GM23338 (cell line): ENCODE measurements at regions not wholly inside any gene's neighbourhood (a gene's known extent, or its start where the extent isn't known, plus 50 kb on each side); places are given as distances from the start of the nearest gene placed in this dataset.
A peak's percentile ranks its signal among the peaks of the same experiment; 100 is the strongest.

Source experiments
- ATAC-seq: fragments of 200-7000 bp; cut with Tn5 transposase; 3 replicates; pipeline ENCODE4 v1.9.1; 2020
- DNase-seq: peaks from one replicate; pipeline ENCODE4 v3.0.0-alpha.2; 2015; ENCODE audit warnings: low spot score
- H2AFZ ChIP-seq: fragments of 200-600 bp; sonication (generic); 2 replicates; pipeline ENCODE4 v1.8.0; 2016; ENCODE audit warnings: antibody characterized with exemption, mild to moderate bottlenecking, moderate library complexity
- H3F3A ChIP-seq: fragments of 200-600 bp; sonication (generic); replicated peaks from 2 replicates; pipeline ENCODE4 v1.8.0; 2017; ENCODE audit warnings: antibody characterized with exemption, mixed run types, low read depth
- H3K27ac ChIP-seq: fragments of 200-600 bp; sonication (generic); 2 replicates; pipeline ENCODE4 v1.6.1; 2016; ENCODE audit warnings: low read depth
- H3K27me3 ChIP-seq: fragments of 200-600 bp; sonication (generic); 2 replicates; pipeline ENCODE4 v1.8.0; 2016; ENCODE audit warnings: mild to moderate bottlenecking, mixed run types, moderate library complexity; ENCODE audit not compliant: insufficient read depth
- H3K36me3 ChIP-seq: fragments of 200-600 bp; sonication (generic); 2 replicates; pipeline ENCODE4 v1.8.0; 2016; ENCODE audit warnings: mild to moderate bottlenecking; ENCODE audit not compliant: insufficient read depth
- H3K4me1 ChIP-seq: fragments of 200-600 bp; sonication (generic); 2 replicates; pipeline ENCODE4 v1.8.0; 2016; ENCODE audit warnings: mild to moderate bottlenecking, moderate library complexity; ENCODE audit not compliant: insufficient read depth
- H3K4me2 ChIP-seq: fragments of 200-600 bp; sonication (generic); 2 replicates; pipeline ENCODE4 v1.7.1; 2017; ENCODE audit warnings: mixed run types
- H3K4me3 ChIP-seq: fragments of 200-600 bp; sonication (generic); 2 replicates; pipeline ENCODE4 v1.6.1; 2016; ENCODE audit warnings: mixed run types
- H3K79me2 ChIP-seq: fragments of 200-600 bp; sonication (generic); replicated peaks from 2 replicates; pipeline ENCODE4 v1.8.0; 2017; ENCODE audit warnings: mild to moderate bottlenecking; ENCODE audit not compliant: insufficient read depth
- H3K9me2 ChIP-seq: fragments of 200-600 bp; sonication (generic); 2 replicates; pipeline ENCODE4 v1.8.0; 2017; ENCODE audit not compliant: insufficient read depth
- H4K20me1 ChIP-seq: fragments of 200-600 bp; sonication (generic); replicated peaks from 2 replicates; pipeline ENCODE4 v1.8.0; 2017; ENCODE audit warnings: mild to moderate bottlenecking; ENCODE audit not compliant: insufficient read depth
- H3K27ac Mint-ChIP-seq: 2 replicates; pipeline ENCODE4 v1.8.0; 2020; ENCODE audit warnings: inconsistent platforms, mild to moderate bottlenecking, moderate library complexity, mixed read lengths
- H3K27me3 Mint-ChIP-seq: 3 replicates; pipeline ENCODE4 v1.8.0; 2022; ENCODE audit warnings: low read depth, mild to moderate bottlenecking, moderate library complexity, mixed read lengths, inconsistent platforms; ENCODE audit not compliant: insufficient read depth, poor library complexity
- H3K36me3 Mint-ChIP-seq: 3 replicates; pipeline ENCODE4 v1.8.0; 2021; ENCODE audit warnings: low read depth, mild to moderate bottlenecking, inconsistent platforms, moderate library complexity, mixed read lengths
- H3K4me1 Mint-ChIP-seq: 3 replicates; pipeline ENCODE4 v1.8.0; 2020; ENCODE audit warnings: mild to moderate bottlenecking, inconsistent platforms, mixed read lengths
- H3K4me3 Mint-ChIP-seq: 3 replicates; pipeline ENCODE4 v1.8.0; 2021; ENCODE audit warnings: moderate library complexity, mild to moderate bottlenecking, inconsistent platforms, mixed read lengths
- H3K9me3 Mint-ChIP-seq: 3 replicates; pipeline ENCODE4 v1.8.0; 2020; ENCODE audit warnings: moderate library complexity, mild to moderate bottlenecking, inconsistent platforms, mixed read lengths
- CREB1 ChIP-seq: fragments of 250-450 bp; sonication (Bioruptor Pico); IDR thresholded peaks from 2 replicates; pipeline ENCODE4 v1.5.0; 2020; ENCODE audit warnings: low read depth, mild to moderate bottlenecking, moderate library complexity
- EZH2phosphoT487 ChIP-seq: fragments of 200-600 bp; sonication (generic); IDR thresholded peaks from one replicate; pipeline ENCODE4 v1.8.1; 2018; ENCODE audit warnings: antibody characterized with exemption; ENCODE audit not compliant: unreplicated experiment
- JUNB ChIP-seq: IDR thresholded peaks from one replicate; pipeline ENCODE4 v1.6.1; 2016; ENCODE audit warnings: antibody characterized with exemption; ENCODE audit not compliant: unreplicated experiment
- NANOG ChIP-seq: IDR thresholded peaks from 2 replicates; pipeline ENCODE4 v1.6.1; 2016; ENCODE audit warnings: antibody characterized with exemption, borderline replicate concordance
- POLR2AphosphoS5 ChIP-seq: IDR thresholded peaks from 2 replicates; pipeline ENCODE4 v1.6.1; 2016; ENCODE audit warnings: antibody characterized with exemption, low read depth
- ZNF331 ChIP-seq: fragments of 250-450 bp; sonication (Bioruptor Pico); IDR thresholded peaks from 2 replicates; pipeline ENCODE4 v1.5.0; 2020; ENCODE audit warnings: low read depth, mild to moderate bottlenecking, moderate library complexity
- TF ChIP-seq, protein P1 (sequence below): IDR thresholded peaks from 2 replicates; pipeline ENCODE4 v1.6.1; 2016; ENCODE audit warnings: antibody characterized with exemption
- TF ChIP-seq, protein P2 (sequence below), 2 experiments: fragments of 200-600 bp in 1 of 2; sonication (generic) in 1 of 2; conservative IDR thresholded peaks; 2 replicates each; pipeline versions ENCODE4 v1.5.1 to v1.6.1; 2016 to 2017; ENCODE audit warnings: antibody characterized with exemption in 2 of 2, low read depth in 2 of 2, mild to moderate bottlenecking in 2 of 2, moderate library complexity in 1 of 2
- TF ChIP-seq, protein P3 (sequence below): IDR thresholded peaks from one replicate; pipeline ENCODE4 v1.6.1; 2018; ENCODE audit warnings: antibody characterized with exemption; ENCODE audit not compliant: unreplicated experiment

DNA sequence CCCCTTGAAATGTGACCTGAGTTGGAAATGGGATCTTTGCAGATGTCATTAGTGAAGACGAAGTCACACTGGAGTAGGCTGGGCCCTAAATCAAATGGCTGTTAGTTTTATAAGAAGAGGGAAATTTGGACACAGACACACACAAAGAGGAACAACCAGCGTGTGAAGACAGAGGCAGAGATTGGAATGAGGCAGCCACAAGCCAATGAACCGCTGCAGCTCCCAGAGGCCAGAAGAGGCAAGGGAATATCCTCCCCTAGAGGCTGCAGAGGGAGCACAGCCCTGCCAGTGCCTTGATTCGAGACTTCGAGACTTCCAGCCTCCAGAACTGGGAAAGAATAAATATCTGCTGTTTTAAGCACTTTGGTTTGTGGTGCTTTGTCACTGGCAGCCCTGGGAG lies 484.5 kb downstream of the MN1 start:
- peak; percentile 45 for DNase-seq
- Histone ChIP-seq H3F3A (0 out of 2 replicates have a peak, but pooled peaks cover 9% of the 10 kb centered on the region), H3K27me3 (no peaks in the 10 kb centered on the region), H3K27ac (no peak overlapping the region), H2AFZ (no peak overlapping the region), H3K4me1 (peaks cover 22% of the 10 kb centered on the region), H3K9me2 (0 out of 2 replicates have a peak, but pooled peaks cover 3% of the 10 kb centered on the region), H3K4me2 (no peak overlapping the region), H3K36me3 (no peaks in the 10 kb centered on the region), H4K20me1 (no peaks in the 10 kb centered on the region), H3K79me2 (no peaks in the 10 kb centered on the region), H3K4me3 (no peak overlapping the region)
- Mint-ChIP-seq H3K27me3 (peaks cover 9% of the 10 kb centered on the region), H3K4me3 (no peak overlapping the region), H3K36me3 (peaks cover 14% of the 10 kb centered on the region; the same call in 2 of the 3 replicates), H3K4me1 (peaks cover 13% of the 10 kb centered on the region), H3K27ac (no peak overlapping the region), H3K9me3 (peaks cover 10% of the 10 kb centered on the region)
- ATAC-seq = peak; percentile 61
- TF ChIP-seq, protein P1, sequence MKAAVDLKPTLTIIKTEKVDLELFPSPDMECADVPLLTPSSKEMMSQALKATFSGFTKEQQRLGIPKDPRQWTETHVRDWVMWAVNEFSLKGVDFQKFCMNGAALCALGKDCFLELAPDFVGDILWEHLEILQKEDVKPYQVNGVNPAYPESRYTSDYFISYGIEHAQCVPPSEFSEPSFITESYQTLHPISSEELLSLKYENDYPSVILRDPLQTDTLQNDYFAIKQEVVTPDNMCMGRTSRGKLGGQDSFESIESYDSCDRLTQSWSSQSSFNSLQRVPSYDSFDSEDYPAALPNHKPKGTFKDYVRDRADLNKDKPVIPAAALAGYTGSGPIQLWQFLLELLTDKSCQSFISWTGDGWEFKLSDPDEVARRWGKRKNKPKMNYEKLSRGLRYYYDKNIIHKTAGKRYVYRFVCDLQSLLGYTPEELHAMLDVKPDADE = no peak
- TF ChIP-seq, protein P2, sequence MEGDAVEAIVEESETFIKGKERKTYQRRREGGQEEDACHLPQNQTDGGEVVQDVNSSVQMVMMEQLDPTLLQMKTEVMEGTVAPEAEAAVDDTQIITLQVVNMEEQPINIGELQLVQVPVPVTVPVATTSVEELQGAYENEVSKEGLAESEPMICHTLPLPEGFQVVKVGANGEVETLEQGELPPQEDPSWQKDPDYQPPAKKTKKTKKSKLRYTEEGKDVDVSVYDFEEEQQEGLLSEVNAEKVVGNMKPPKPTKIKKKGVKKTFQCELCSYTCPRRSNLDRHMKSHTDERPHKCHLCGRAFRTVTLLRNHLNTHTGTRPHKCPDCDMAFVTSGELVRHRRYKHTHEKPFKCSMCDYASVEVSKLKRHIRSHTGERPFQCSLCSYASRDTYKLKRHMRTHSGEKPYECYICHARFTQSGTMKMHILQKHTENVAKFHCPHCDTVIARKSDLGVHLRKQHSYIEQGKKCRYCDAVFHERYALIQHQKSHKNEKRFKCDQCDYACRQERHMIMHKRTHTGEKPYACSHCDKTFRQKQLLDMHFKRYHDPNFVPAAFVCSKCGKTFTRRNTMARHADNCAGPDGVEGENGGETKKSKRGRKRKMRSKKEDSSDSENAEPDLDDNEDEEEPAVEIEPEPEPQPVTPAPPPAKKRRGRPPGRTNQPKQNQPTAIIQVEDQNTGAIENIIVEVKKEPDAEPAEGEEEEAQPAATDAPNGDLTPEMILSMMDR (conservative IDR thresholded peaks at IDR 0.05; ENCODE audit: low read depth in 2 of 2) = peak; percentile 22 to 60

DNA sequence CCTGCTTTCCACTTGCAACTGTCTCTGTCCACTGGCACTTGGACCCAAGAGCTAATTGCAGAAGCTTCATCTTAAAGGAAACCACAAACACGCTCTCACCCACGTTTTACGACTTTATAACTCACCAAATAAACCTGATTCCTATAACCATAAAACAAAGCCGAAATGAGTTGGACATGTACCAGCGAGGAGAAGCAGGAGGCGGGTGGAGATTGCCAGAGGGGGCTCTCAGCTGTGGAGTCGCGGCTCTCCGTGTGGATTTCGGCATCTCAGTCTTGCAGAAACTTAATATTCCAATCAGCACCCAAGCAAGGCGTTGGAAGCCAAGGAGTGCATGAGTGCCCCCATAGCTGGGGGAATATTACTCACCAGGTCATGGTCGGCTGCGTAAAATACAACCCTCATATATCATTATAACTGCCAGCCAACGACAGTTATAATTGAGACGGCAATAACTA lies 483.6 kb downstream of the MN1 start:
- peaks cover 14% of the 10 kb centered on the region; the same call in 2 of the 3 replicates for H3K36me3 Mint-ChIP-seq
- H3K9me3 Mint-ChIP-seq = peaks cover 10% of the 10 kb centered on the region
- Histone ChIP-seq H3K4me1 (peaks cover 16% of the 10 kb centered on the region), H3K27ac (no peak overlapping the region), H3K36me3 (no peaks in the 10 kb centered on the region), H4K20me1 (no peaks in the 10 kb centered on the region), H3K4me3 (no peak overlapping the region), H2AFZ (no peak overlapping the region), H3K4me2 (peak overlapping the region; percentile 49; the same call in 1 of the 2 replicates), H3K27me3 (no peaks in the 10 kb centered on the region), H3K9me2 (0 out of 2 replicates have a peak, but pooled peaks cover 3% of the 10 kb centered on the region), H3F3A (0 out of 2 replicates have a peak, but pooled peaks cover 2% of the 10 kb centered on the region), H3K79me2 (no peaks in the 10 kb centered on the region)
- ATAC-seq (no peak), DNase-seq (no peak)
- H3K4me1 Mint-ChIP-seq = peaks cover 18% of the 10 kb centered on the region
- no peak overlapping the region for H3K27ac Mint-ChIP-seq
- peaks cover 9% of the 10 kb centered on the region for H3K27me3 Mint-ChIP-seq
- no peak overlapping the region for H3K4me3 Mint-ChIP-seq
- TF ChIP-seq EZH2phosphoT487 (no peak), NANOG (no peak), POLR2AphosphoS5 (no peak), CREB1 (CRISPR knock-in tag) (no peak), ZNF331 (CRISPR knock-in tag) (no peak), JUNB (no peak)
- TF ChIP-seq, protein P2 (conservative IDR thresholded peaks at IDR 0.05; ENCODE audit: low read depth in 2 of 2) = no peak
- TF ChIP-seq, protein P1 = no peak
- TF ChIP-seq, protein P3, sequence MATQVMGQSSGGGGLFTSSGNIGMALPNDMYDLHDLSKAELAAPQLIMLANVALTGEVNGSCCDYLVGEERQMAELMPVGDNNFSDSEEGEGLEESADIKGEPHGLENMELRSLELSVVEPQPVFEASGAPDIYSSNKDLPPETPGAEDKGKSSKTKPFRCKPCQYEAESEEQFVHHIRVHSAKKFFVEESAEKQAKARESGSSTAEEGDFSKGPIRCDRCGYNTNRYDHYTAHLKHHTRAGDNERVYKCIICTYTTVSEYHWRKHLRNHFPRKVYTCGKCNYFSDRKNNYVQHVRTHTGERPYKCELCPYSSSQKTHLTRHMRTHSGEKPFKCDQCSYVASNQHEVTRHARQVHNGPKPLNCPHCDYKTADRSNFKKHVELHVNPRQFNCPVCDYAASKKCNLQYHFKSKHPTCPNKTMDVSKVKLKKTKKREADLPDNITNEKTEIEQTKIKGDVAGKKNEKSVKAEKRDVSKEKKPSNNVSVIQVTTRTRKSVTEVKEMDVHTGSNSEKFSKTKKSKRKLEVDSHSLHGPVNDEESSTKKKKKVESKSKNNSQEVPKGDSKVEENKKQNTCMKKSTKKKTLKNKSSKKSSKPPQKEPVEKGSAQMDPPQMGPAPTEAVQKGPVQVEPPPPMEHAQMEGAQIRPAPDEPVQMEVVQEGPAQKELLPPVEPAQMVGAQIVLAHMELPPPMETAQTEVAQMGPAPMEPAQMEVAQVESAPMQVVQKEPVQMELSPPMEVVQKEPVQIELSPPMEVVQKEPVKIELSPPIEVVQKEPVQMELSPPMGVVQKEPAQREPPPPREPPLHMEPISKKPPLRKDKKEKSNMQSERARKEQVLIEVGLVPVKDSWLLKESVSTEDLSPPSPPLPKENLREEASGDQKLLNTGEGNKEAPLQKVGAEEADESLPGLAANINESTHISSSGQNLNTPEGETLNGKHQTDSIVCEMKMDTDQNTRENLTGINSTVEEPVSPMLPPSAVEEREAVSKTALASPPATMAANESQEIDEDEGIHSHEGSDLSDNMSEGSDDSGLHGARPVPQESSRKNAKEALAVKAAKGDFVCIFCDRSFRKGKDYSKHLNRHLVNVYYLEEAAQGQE = no peak
